Hepatocyte (in vitro differentiated cells): ENCODE measurements at regions not wholly inside any gene's neighbourhood (a gene's known extent, or its start where the extent isn't known, plus 50 kb on each side); places are given as distances from the start of the nearest gene placed in this dataset.

Experiments used
- DNase-seq: peaks from one replicate; pipeline ENCODE4 v3.0.0-alpha.2; 2016; ENCODE audit warnings: low spot score
- H2AFZ ChIP-seq: fragments of 200-600 bp; sonication (generic); 2 replicates; pipeline ENCODE4 v1.6.0; 2016; ENCODE audit warnings: antibody characterized with exemption, mild to moderate bottlenecking
- H3K27ac ChIP-seq: fragments of 200-600 bp; sonication (generic); 2 replicates; pipeline ENCODE4 v1.5.1; 2016; ENCODE audit warnings: mild to moderate bottlenecking
- H3K27me3 ChIP-seq: fragments of 200-600 bp; sonication (generic); 2 replicates; pipeline ENCODE4 v1.6.1; 2016
- H3K36me3 ChIP-seq: fragments of 200-600 bp; sonication (generic); replicated peaks from 2 replicates; pipeline ENCODE4 v1.5.1; 2016; ENCODE audit warnings: low read depth; ENCODE audit not compliant: insufficient read depth
- H3K4me1 ChIP-seq: fragments of 200-600 bp; sonication (generic); 2 replicates; pipeline ENCODE4 v1.5.1; 2016; ENCODE audit warnings: mild to moderate bottlenecking, moderate library complexity; ENCODE audit not compliant: insufficient read depth
- H3K4me2 ChIP-seq: fragments of 200-600 bp; sonication (generic); 2 replicates; pipeline ENCODE4 v1.6.0; 2016
- H3K4me3 ChIP-seq: fragments of 200-600 bp; sonication (generic); 2 replicates; pipeline ENCODE4 v1.5.1; 2016; ENCODE audit warnings: mild to moderate bottlenecking
- H3K79me2 ChIP-seq: fragments of 200-600 bp; sonication (generic); 2 replicates; pipeline ENCODE4 v1.6.0; 2017; ENCODE audit warnings: mild to moderate bottlenecking
- H3K9me2 ChIP-seq: fragments of 200-600 bp; sonication (generic); replicated peaks from 2 replicates; pipeline ENCODE4 v1.6.0; 2017; ENCODE audit warnings: mild to moderate bottlenecking; ENCODE audit not compliant: insufficient read depth
- H3K9me3 ChIP-seq: fragments of 200-600 bp; sonication (generic); 2 replicates; pipeline ENCODE4 v1.5.1; 2016; ENCODE audit warnings: low read depth, mild to moderate bottlenecking
- H4K20me1 ChIP-seq: fragments of 200-600 bp; sonication (generic); 2 replicates; pipeline ENCODE4 v1.6.0; 2016; ENCODE audit warnings: mild to moderate bottlenecking; ENCODE audit not compliant: insufficient read depth, poor library complexity, severe bottlenecking
- EZH2 ChIP-seq: fragments of 200-600 bp; sonication (generic); IDR thresholded peaks from 2 replicates; pipeline ENCODE4 v1.6.1; 2016; ENCODE audit warnings: antibody characterized with exemption, mild to moderate bottlenecking, borderline replicate concordance
- EZH2phosphoT487 ChIP-seq: fragments of 200-600 bp; sonication (generic); IDR thresholded peaks from one replicate; pipeline ENCODE4 v1.6.1; 2018; ENCODE audit warnings: antibody characterized with exemption, mild to moderate bottlenecking, low read depth, moderate library complexity; ENCODE audit not compliant: unreplicated experiment, severe bottlenecking
- WGBS: methylation state at CpG from one replicate; pipeline ENCODE4 v1.1.6; 2016; ENCODE audit warnings: low lambda C conversion rate; ENCODE audit errors: missing lambda C conversion rate; 5-methylcytosine and 5-hydroxymethylcytosine counted together
- TF ChIP-seq, protein P1 (sequence below): fragments of 200-600 bp; sonication (generic); IDR thresholded peaks from 2 replicates; pipeline ENCODE4 v1.5.1; 2016; ENCODE audit warnings: antibody characterized with exemption, mild to moderate bottlenecking; ENCODE audit not compliant: poor library complexity

DNA sequence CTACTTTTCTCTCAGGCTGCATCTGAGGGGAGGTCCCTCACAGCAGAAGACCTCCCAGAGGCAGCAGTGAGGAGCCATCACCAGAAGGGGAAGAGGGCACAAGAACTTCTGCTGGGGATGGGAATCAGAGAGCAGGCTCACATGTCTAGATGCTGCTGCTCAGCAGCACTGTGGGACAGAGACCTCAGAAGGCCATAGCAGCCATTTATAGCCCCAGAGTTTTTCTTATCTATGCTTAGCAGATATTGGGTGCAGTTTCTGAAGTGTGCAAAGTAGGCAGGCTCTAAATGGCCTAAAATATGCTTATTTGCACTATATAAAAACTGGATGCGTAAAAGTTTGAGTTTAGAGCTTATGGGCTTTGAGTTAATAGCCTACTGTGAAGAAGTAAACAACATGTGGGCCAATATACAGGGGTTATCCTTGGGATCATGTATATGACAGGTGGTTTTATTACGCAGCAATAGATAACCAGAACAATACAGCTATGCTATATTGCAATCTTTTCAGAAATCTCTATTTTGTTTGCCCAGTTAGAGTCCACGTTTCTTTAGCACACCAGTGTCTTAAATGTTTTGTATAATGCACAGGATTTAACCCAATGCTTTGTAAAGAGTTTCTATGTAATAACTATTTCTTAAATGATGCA is 60.2 kb upstream of the TMEM244 start:
- DNase-seq: no peak
- Histone ChIP-seq H3K4me3 (no peak overlapping the region), H3K4me2 (no peak overlapping the region), H3K9me2 (no peaks in the 10 kb centered on the region), H3K9me3 (no peaks in the 10 kb centered on the region), H3K36me3 (no peaks in the 10 kb centered on the region), H3K79me2 (no peaks in the 10 kb centered on the region), H3K27ac (peak overlapping the region; percentile 84), H4K20me1 (no peaks in the 10 kb centered on the region), H2AFZ (no peak overlapping the region), H3K4me1 (peaks cover 23% of the 10 kb centered on the region), H3K27me3 (no peaks in the 10 kb centered on the region)
- WGBS: 43% methylated on average over 3 of the region's 3 CpGs
- TF ChIP-seq, protein P1, sequence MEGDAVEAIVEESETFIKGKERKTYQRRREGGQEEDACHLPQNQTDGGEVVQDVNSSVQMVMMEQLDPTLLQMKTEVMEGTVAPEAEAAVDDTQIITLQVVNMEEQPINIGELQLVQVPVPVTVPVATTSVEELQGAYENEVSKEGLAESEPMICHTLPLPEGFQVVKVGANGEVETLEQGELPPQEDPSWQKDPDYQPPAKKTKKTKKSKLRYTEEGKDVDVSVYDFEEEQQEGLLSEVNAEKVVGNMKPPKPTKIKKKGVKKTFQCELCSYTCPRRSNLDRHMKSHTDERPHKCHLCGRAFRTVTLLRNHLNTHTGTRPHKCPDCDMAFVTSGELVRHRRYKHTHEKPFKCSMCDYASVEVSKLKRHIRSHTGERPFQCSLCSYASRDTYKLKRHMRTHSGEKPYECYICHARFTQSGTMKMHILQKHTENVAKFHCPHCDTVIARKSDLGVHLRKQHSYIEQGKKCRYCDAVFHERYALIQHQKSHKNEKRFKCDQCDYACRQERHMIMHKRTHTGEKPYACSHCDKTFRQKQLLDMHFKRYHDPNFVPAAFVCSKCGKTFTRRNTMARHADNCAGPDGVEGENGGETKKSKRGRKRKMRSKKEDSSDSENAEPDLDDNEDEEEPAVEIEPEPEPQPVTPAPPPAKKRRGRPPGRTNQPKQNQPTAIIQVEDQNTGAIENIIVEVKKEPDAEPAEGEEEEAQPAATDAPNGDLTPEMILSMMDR: no peak
- TF ChIP-seq EZH2 (no peak), EZH2phosphoT487 (no peak)

DNA sequence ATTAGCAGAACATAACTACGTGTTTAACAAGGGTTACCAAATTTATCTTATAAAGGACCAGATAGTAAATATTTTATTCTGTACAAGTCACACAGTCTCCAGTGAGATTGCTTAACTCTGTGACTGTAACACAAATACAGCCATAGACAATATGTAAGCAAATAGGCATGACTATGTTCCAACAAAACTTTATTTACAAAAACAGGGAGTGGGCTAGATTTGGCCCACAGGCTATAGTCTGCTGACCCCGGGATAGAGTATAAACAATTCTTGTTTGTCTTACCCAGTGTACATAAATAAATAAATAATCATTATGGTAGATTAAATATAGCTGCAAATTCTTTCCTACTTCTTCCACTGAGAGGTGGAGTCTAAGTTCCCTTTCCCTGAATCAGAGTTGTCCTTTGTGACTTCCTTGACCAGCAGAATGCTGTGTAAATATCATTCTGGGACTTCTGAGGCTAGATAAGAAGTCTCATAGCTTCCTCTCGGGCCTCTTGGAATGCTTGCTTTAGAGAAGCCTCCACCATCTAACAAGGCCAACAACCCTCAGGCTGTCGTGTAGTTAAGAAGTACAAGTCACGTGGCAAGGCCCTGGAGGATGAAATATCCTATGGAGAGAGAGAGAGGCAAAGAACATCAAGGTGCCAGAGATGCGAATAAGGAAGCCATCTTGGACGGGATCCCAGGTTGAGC is 59.1 kb upstream of the TMEM244 start:
- no peak for TF ChIP-seq EZH2
- TF ChIP-seq, protein P1: no peak
- no peak for TF ChIP-seq EZH2phosphoT487
- no peaks in the 10 kb centered on the region for H3K9me3 ChIP-seq
- no peaks in the 10 kb centered on the region for H3K79me2 ChIP-seq
- H4K20me1 ChIP-seq: no peaks in the 10 kb centered on the region
- H3K4me2 ChIP-seq: peak overlapping the region; percentile 40
- H3K27ac ChIP-seq: peak overlapping the region; percentile 84
- peaks cover 23% of the 10 kb centered on the region for H3K4me1 ChIP-seq
- no peak overlapping the region for H3K4me3 ChIP-seq
- no peak overlapping the region for H2AFZ ChIP-seq
- no peaks in the 10 kb centered on the region for H3K36me3 ChIP-seq
- 67% methylated on average over 7 of the region's 7 CpGs for WGBS
- DNase-seq: peak; percentile 80
- H3K9me2 ChIP-seq: no peaks in the 10 kb centered on the region
- no peaks in the 10 kb centered on the region for H3K27me3 ChIP-seq

DNA sequence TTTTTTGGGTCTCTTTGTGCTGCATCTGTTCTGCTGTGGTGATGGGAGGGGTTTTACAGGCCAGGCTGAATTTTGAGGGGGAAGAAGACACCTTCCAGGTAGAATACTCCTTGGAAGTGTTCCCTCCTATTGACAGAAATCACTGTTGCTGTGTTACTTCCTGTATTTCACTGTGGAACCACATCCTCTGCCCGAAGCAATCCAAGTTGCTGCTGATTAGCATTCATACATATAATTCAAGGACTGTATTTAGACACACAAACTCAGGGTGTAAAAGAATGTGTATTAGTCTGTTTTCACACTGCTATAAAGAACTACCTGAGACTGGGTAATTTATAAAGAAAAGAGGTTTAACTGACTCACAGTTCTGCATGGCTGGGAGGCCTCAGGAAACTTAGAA is 50.6 kb upstream of the TMEM244 start:
- H3K4me1 ChIP-seq: no peaks in the 10 kb centered on the region
- H3K9me2 ChIP-seq: no peaks in the 10 kb centered on the region
- H3K79me2 ChIP-seq: no peaks in the 10 kb centered on the region
- H3K27me3 ChIP-seq: no peaks in the 10 kb centered on the region
- DNase-seq: no peak
- TF ChIP-seq, protein P1: no peak
- TF ChIP-seq EZH2phosphoT487 (no peak), EZH2 (no peak)
- WGBS: 75% methylated on average over 1 of the region's 1 CpG
- no peak overlapping the region for H3K4me3 ChIP-seq
- no peaks in the 10 kb centered on the region for H4K20me1 ChIP-seq
- H3K4me2 ChIP-seq: no peak overlapping the region
- H3K36me3 ChIP-seq: no peaks in the 10 kb centered on the region
- no peaks in the 10 kb centered on the region for H3K9me3 ChIP-seq
- H3K27ac ChIP-seq: no peak overlapping the region
- no peak overlapping the region for H2AFZ ChIP-seq
